VCaP (cell line): ENCODE measurements at regions not wholly inside any gene's neighbourhood (a gene's known extent, or its start where the extent isn't known, plus 50 kb on each side); places are given as distances from the start of the nearest gene placed in this dataset.

ENCODE experiments used
- H3K27ac ChIP-seq: fragments of 450-650 bp; 2 replicates; pipeline ENCODE4 v1.5.1; 2017
- TF ChIP-seq, protein P1 (sequence below): fragments of 450-650 bp; conservative IDR thresholded peaks from 2 replicates; pipeline ENCODE4 v1.5.1; 2017; ENCODE audit warnings: mild to moderate bottlenecking, moderate library complexity

DNA sequence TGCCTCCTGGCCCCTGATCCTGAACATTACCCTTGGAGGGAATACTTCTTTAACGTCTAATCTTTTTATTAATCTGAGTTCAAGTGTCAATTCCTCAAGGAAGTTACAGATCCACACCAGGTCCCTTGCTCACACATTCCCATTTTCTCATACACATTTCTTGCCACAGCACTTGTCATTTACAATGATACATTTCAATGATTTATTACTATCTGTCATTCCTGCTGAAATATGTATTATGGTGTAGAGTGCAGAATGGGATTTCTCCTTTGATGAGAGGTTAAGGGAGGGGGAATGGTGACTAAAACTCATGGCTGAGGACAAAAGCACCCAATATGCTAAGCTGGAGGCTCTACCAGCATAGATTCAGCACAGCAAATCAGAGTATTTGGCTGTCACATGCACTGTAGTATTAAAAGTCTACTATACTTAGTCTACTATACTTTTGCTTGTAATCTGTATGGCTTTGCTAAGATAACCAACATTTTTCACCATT is 982.5 kb downstream of the TTLL7 start:
- TF ChIP-seq, protein P1, sequence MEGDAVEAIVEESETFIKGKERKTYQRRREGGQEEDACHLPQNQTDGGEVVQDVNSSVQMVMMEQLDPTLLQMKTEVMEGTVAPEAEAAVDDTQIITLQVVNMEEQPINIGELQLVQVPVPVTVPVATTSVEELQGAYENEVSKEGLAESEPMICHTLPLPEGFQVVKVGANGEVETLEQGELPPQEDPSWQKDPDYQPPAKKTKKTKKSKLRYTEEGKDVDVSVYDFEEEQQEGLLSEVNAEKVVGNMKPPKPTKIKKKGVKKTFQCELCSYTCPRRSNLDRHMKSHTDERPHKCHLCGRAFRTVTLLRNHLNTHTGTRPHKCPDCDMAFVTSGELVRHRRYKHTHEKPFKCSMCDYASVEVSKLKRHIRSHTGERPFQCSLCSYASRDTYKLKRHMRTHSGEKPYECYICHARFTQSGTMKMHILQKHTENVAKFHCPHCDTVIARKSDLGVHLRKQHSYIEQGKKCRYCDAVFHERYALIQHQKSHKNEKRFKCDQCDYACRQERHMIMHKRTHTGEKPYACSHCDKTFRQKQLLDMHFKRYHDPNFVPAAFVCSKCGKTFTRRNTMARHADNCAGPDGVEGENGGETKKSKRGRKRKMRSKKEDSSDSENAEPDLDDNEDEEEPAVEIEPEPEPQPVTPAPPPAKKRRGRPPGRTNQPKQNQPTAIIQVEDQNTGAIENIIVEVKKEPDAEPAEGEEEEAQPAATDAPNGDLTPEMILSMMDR = no peak
- no peak overlapping the region for H3K27ac ChIP-seq

DNA sequence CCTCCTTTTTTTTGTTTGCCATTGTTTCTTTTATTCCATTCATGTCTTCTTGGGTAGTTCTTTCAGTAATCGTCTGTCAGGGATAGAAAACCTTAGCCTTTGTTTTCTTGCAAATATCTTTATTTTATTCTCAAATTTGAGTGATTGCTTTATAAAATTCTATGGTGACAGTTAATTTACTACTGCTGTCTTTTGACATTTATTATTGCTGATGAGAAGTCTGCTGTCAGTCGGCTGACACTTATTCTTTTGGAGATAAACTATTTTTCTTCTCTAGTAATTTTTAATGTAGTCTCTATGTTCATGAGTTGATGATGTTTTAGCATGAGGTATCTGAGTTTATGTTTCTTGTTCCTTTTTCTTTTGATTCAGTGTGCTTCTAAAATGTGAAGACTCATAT is 983.8 kb downstream of the TTLL7 start:
- no peak overlapping the region for H3K27ac ChIP-seq
- TF ChIP-seq, protein P1 = no peak

DNA sequence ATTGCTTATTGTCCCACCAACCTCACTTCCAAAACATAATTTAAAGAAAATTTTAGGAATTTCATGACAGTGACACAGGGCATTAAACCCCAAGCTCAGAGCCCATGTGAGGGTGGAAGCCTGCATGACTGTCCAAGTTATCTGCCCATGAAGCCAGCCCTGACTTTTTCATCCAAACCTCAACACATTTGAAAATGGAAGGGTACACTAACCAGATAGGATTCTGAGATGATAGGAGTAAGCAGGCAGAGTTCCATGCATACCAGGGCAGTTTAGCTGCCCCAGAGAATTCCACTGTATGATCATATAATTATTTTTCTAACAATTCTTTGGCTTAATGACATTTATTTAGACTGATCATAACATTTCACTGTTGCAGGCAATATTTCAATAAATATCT is 986.0 kb downstream of the TTLL7 start:
- TF ChIP-seq, protein P1 = no peak
- H3K27ac ChIP-seq = no peak overlapping the region

DNA sequence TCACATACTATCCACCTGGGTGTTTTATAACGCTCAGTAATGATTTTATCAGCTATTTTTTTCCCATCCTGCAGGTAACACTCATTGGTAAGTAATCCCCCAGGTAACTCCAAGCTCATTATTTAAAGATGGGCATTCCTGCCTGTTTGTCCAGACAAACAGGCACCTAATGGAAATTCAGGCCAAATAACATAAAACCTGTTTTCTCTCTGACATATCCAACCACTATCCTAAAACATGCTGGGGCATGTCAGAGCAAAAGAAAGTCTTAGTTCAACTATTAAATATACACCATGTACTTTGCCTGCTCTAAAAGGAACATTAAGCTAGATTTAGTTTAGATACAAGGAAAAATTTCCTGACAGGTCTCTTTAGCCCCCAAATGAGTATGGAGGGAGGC is 987.7 kb downstream of the TTLL7 start:
- TF ChIP-seq, protein P1 = no peak
- no peak overlapping the region for H3K27ac ChIP-seq

DNA sequence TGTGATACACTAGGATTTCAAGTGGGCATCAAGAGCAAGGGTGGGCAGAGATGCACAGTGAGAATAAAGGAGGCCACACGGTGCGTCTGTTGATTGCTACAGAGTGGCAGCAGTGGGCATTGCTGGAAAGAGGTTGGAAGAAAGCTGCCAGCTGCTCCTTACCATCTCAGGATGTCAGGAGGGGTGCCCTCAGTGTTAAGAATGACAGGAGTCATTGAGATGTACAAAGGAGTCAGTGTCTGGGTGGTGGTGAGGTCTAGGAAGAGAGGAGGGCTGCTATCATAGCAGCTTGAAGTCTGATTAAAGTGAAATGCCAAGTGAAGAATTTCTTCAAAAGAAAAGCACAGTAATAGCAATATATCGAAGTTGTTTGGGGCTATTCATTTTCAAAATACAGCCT is 992.7 kb downstream of the TTLL7 start:
- TF ChIP-seq, protein P1 = no peak
- H3K27ac ChIP-seq = no peak overlapping the region

DNA sequence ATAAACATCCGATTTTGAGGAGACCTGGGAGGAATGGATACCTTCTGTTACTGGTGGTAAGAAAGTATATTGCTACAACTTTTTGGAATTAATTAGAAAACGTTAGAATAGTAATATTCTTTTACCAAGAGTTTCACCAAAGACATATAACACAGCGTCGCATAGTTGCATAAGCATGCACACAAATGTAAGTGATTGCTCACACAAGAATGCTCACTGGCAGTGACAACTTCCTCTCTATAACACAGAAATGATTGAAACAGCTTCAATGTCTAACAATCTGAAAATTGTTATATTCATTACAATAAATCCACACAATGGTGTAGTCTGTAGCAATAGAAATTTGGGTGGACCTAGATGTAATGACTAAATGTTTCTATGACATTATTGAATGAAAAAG is 998.6 kb downstream of the TTLL7 start:
- no peak overlapping the region for H3K27ac ChIP-seq
- TF ChIP-seq, protein P1 = no peak

DNA sequence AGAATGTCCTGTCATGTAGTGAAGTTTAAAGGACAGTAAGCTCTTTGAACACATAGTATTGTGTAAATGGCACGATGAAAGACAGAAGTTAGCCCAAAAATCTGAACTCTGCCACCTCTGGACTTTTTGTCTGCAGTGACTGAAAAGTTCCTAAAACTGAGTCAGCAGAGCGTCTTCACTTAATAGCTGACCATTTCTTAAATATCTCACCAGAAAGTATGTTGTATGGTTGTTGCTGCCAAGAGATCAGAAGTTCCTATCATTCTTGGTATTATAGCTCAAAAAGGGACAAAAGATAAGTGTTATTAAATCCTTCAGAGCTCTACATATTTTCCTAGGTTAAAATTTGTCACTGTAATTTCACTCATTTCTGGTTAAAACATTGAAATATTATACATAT is 1003.0 kb downstream of the TTLL7 start:
- TF ChIP-seq, protein P1 = no peak
- H3K27ac ChIP-seq = no peak overlapping the region
